AG04450 (cell line): ENCODE measurements at regions not wholly inside any gene's neighbourhood (a gene's known extent, or its start where the extent isn't known, plus 50 kb on each side); places are given as distances from the start of the nearest gene placed in this dataset.

Experiments
- CTCF ChIA-PET: fragments of 300-600, 350-600 bp; formaldehyde crosslinking; extraction: SDS; loops from one replicate; lab custom pipeline; 2022; ENCODE audit warnings: antibody characterized with exemption, inconsistent platforms; lab: Charles Lee
- POLR2A ChIA-PET: fragments of 350-600 bp; formaldehyde crosslinking; extraction: SDS; loops from one replicate; lab custom pipeline; 2021; ENCODE audit warnings: antibody characterized with exemption, inconsistent platforms; lab: Yijun Ruan, JAX
- DNase-seq: peaks from one replicate; pipeline ENCODE4 v3.0.0-alpha.2; 2011; ENCODE audit warnings: low read depth, low spot score
- H3K27ac ChIP-seq: one replicate; pipeline ENCODE4 v1.5.1; 2012; ENCODE audit warnings: low read depth, low read length, control low read depth
- H3K27me3 ChIP-seq: one replicate; pipeline ENCODE4 v1.6.0; 2012; ENCODE audit warnings: low read length; ENCODE audit not compliant: control insufficient read depth, insufficient read depth
- H3K4me3 ChIP-seq: 2 replicates; pipeline ENCODE4 v1.5.1; 2011; ENCODE audit warnings: mild to moderate bottlenecking, low read depth, low read length, control low read depth
- H3K9me3 ChIP-seq: 2 replicates; pipeline ENCODE4 v1.5.1; 2012; ENCODE audit warnings: low read length; ENCODE audit not compliant: control insufficient read depth, insufficient read depth
- TF ChIP-seq, protein P1 (sequence below): IDR thresholded peaks from 2 replicates; pipeline ENCODE4 v1.5.1; 2011; ENCODE audit warnings: low read depth, low read length, control low read depth, inconsistent platforms

DNA sequence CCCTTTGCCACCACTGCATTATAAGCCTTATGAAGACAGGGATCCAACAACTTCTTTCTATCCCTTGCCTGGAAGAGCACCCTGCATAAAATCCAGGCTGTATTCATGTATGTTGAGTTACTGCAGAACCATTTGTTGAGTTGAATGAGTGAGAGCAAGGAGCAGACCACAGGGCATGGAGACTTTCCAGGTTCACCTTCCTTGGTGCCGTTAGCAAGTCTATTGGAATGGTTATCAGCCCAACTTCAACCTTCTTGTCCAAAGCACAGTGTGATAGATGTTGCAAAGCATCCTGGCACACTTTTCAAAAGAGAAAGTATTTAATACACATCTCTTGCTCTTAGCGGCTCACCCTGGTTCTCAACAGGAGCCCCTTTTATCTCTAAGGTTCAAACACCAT lies 100.9 kb upstream of the CLDN10 start:
- Histone ChIP-seq H3K27me3 (peaks cover 17% of the 10 kb centered on the region), H3K27ac (no peak overlapping the region), H3K4me3 (no peak overlapping the region), H3K9me3 (no peaks in the 10 kb centered on the region)
- no peak for DNase-seq
- ChIA-PET CTCF (no interaction called here), POLR2A (no interaction called here)
- TF ChIP-seq, protein P1, sequence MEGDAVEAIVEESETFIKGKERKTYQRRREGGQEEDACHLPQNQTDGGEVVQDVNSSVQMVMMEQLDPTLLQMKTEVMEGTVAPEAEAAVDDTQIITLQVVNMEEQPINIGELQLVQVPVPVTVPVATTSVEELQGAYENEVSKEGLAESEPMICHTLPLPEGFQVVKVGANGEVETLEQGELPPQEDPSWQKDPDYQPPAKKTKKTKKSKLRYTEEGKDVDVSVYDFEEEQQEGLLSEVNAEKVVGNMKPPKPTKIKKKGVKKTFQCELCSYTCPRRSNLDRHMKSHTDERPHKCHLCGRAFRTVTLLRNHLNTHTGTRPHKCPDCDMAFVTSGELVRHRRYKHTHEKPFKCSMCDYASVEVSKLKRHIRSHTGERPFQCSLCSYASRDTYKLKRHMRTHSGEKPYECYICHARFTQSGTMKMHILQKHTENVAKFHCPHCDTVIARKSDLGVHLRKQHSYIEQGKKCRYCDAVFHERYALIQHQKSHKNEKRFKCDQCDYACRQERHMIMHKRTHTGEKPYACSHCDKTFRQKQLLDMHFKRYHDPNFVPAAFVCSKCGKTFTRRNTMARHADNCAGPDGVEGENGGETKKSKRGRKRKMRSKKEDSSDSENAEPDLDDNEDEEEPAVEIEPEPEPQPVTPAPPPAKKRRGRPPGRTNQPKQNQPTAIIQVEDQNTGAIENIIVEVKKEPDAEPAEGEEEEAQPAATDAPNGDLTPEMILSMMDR: no peak

- no peak for DNase-seq
- Histone ChIP-seq H3K27me3 (peaks cover 17% of the 10 kb centered on the region), H3K9me3 (no peaks in the 10 kb centered on the region), H3K27ac (no peak overlapping the region), H3K4me3 (no peak overlapping the region)
- TF ChIP-seq, protein P1: no peak
- CTCF ChIA-PET: no interaction called here
- POLR2A ChIA-PET: no interaction called here
Observed at GRCh38 chr13:95452375-95452774, 100.1 kb upstream of the CLDN10 start.

DNA sequence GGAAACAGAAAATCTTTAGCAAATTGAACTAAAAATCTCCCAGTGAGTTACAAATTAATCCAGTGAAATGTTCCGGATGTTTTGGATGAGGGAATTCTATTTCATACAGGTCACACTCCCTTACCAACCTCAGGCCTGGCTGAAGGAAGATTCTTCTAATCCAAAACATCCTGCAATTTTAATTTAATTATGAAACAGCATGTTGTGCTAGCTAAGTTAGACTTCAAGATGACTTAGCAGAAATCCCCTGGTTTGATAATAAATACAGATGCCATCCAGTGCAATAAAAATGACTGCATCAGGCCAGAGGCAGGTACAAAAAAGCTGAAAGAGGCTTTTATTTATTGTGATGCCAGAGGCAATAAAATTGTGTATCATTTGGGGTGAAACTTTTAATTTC lies 96.7 kb upstream of the CLDN10 start:
- H3K27ac ChIP-seq: no peak overlapping the region
- H3K9me3 ChIP-seq: peaks cover 6% of the 10 kb centered on the region; the same call in 1 of the 2 replicates
- ChIA-PET CTCF (no interaction called here), POLR2A (no interaction called here)
- H3K27me3 ChIP-seq: peaks cover 9% of the 10 kb centered on the region
- TF ChIP-seq, protein P1: no peak
- H3K4me3 ChIP-seq: no peak overlapping the region
- DNase-seq: no peak

DNA sequence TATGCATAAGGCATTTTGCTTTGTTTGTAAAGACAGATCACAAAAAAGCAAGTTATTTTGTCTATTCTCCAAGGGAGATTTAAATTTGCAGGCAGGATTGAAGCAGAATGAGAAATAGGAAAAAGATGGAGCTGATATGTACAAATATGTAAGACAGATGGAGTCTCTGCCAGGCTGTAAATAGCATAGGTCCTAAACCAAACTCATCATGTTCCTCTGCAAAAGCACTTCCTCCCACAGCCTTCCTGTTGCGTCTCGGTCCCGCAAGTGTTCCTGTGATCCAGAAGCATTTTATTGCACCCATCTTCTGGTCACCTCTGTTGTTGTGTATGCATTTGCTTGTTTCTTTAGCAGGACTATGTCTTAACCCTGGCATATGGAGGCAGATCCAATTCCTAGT lies 95.7 kb upstream of the CLDN10 start:
- no peak overlapping the region for H3K4me3 ChIP-seq
- no peak overlapping the region for H3K27ac ChIP-seq
- CTCF ChIA-PET: no interaction called here
- H3K27me3 ChIP-seq: no peaks in the 10 kb centered on the region
- TF ChIP-seq, protein P1: no peak
- peaks cover 6% of the 10 kb centered on the region; the same call in 1 of the 2 replicates for H3K9me3 ChIP-seq
- POLR2A ChIA-PET: no interaction called here
- DNase-seq: no peak

- Histone ChIP-seq H3K27ac (no peak overlapping the region), H3K27me3 (no peaks in the 10 kb centered on the region), H3K9me3 (peaks cover 6% of the 10 kb centered on the region; the same call in 1 of the 2 replicates), H3K4me3 (no peak overlapping the region)
- CTCF ChIA-PET: no interaction called here
- POLR2A ChIA-PET: no interaction called here
- TF ChIP-seq, protein P1: no peak
- DNase-seq: no peak
Observed at GRCh38 chr13:95457294-95457693, 95.2 kb upstream of the CLDN10 start.
